Naive thymus-derived CD8-positive, alpha-beta T cell (primary cell): ENCODE measurements at regions not wholly inside any gene's neighbourhood (a gene's known extent, or its start where the extent isn't known, plus 50 kb on each side); places are given as distances from the start of the nearest gene placed in this dataset.

Source experiments
- ATAC-seq, 2 donors: fragments of 150-1000 bp; cut with Tn5 transposase in 1 of 2; sonication (Bioruptor Pico), chemical (Tn5 transposase) in 1 of 2; 1 replicate in 1 of 2; 2 replicates in 1 of 2; pipeline ENCODE4 v1.10.0; 2021; ENCODE audit warnings: mild to moderate bottlenecking in 2 of 2, moderate library complexity in 2 of 2
- POLR2A ChIA-PET: fragments of 350-600 bp; sonication (Branson Sonifier 250); formaldehyde crosslinking; loops from one replicate; lab custom pipeline; 2021; ENCODE audit warnings: antibody characterized with exemption; lab: Charles Lee
- DNase-seq, 10 donors: peaks; one replicate each; pipeline versions ENCODE4 v3.0.0 to v3.0.0-alpha.2; 2020 to 2022
- H3K27ac Mint-ChIP-seq, 10 donors: one replicate each; pipeline ENCODE4 v1.8.0; 2020 to 2022; ENCODE audit warnings: mild to moderate bottlenecking in 10 of 10, mixed read lengths in 10 of 10, moderate library complexity in 4 of 10, inconsistent platforms in 1 of 10
- H3K27me3 Mint-ChIP-seq, 5 donors: one replicate each; pipeline ENCODE4 v1.8.0; 2021 to 2022; ENCODE audit warnings: mixed read lengths in 5 of 5
- H3K36me3 Mint-ChIP-seq, 3 donors: one replicate each; pipeline ENCODE4 v1.8.0; 2020 to 2022; ENCODE audit warnings: mixed read lengths in 3 of 3, mild to moderate bottlenecking in 2 of 3, inconsistent platforms in 1 of 3
- H3K4me1 Mint-ChIP-seq, 4 donors: one replicate each; pipeline ENCODE4 v1.8.0; 2021 to 2022; ENCODE audit warnings: mixed read lengths in 4 of 4
- H3K4me3 Mint-ChIP-seq, 10 donors: one replicate each; pipeline ENCODE4 v1.8.0; 2020 to 2022; ENCODE audit warnings: mild to moderate bottlenecking in 10 of 10, mixed read lengths in 10 of 10, moderate library complexity in 6 of 10, inconsistent platforms in 1 of 10
- H3K9me3 Mint-ChIP-seq, 9 donors: one replicate each; pipeline ENCODE4 v1.8.0; 2020 to 2022; ENCODE audit warnings: mixed read lengths in 9 of 9, mild to moderate bottlenecking in 3 of 9, inconsistent platforms in 1 of 9, moderate library complexity in 1 of 9

- ATAC-seq (no peak), DNase-seq (no peak)
- Mint-ChIP-seq H3K27me3 (peaks cover 0 to 3% (median 0%) of the 10 kb centered on the region in 5 donors), H3K36me3 (peaks cover 0 to 4% (median 0%) of the 10 kb centered on the region in 3 donors), H3K4me3 (no peak overlapping the region), H3K9me3 (peaks cover 0 to 24% (median 2%) of the 10 kb centered on the region in 9 donors), H3K4me1 (no peaks in the 10 kb centered on the region), H3K27ac (no peak overlapping the region)
- POLR2A ChIA-PET = no interaction called here
These were observed 172.0 kb upstream of the SOX9 start for GRCh38 chr17:71948703-71949422.

GRCh38 chr17:71959154-71959553 lies 161.7 kb upstream of the SOX9 start:
- DNase-seq (no peak), ATAC-seq (no peak)
- Mint-ChIP-seq H3K9me3 (peaks cover 1 to 19% (median 11%) of the 10 kb centered on the region in 9 donors), H3K36me3 (peaks cover 0 to 4% (median 0%) of the 10 kb centered on the region in 3 donors), H3K4me3 (no peak overlapping the region), H3K27ac (no peak overlapping the region), H3K4me1 (no peaks in the 10 kb centered on the region), H3K27me3 (peaks cover 0 to 6% (median 2%) of the 10 kb centered on the region in 5 donors)
- POLR2A ChIA-PET = no interaction called here

DNA sequence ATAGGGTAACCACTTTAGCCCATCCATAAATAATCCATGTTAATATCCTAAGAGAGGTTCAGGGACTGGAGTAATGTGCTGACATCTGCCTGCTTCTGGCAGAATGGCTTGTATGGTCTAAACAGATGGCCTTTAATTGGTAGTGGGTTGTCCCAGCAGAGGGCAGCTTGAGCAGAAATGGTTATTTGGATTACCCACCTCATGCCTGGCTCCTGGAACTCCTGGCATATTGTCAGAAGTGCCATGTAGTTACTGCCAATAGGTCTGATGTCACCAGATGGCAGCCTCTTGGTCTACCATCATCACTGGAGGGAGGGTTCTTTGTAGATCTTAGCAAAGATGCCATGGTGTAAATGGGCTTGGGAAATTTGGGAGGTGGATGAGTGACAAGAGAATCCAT lies 157.5 kb upstream of the SOX9 start:
- H3K27me3 Mint-ChIP-seq = peaks cover 0 to 2% (median 0%) of the 10 kb centered on the region in 5 donors
- H3K4me3 Mint-ChIP-seq = no peak overlapping the region
- DNase-seq (no peak), ATAC-seq (no peak)
- POLR2A ChIA-PET = no interaction called here
- H3K9me3 Mint-ChIP-seq = peaks cover 0 to 13% (median 3%) of the 10 kb centered on the region in 9 donors
- H3K36me3 Mint-ChIP-seq = no peaks in the 10 kb centered on the region
- H3K27ac Mint-ChIP-seq = no peak overlapping the region
- H3K4me1 Mint-ChIP-seq = no peaks in the 10 kb centered on the region

DNA sequence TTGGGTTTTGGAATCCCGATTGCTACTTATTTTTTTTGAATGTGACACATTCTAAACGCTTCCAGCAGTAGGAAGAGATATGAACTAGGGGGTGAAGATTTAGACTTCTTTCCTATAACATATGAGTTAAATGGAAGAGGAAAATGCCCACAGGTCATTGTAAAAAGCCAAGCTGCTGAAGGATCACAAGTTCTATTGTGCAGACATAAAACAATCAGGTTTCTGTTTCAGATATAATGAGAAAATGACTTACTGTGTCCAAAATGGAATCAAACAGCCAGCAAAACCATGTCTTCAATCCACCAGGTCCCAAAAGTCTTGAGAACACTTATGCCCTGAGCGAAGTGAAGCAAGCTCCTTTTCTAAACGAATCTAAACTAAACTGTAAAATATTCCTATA lies 157.0 kb upstream of the SOX9 start:
- Mint-ChIP-seq H3K27me3 (peaks cover 0 to 2% (median 0%) of the 10 kb centered on the region in 5 donors), H3K4me3 (no peak overlapping the region), H3K27ac (no peak overlapping the region), H3K9me3 (peaks cover 0 to 13% (median 3%) of the 10 kb centered on the region in 9 donors), H3K36me3 (no peaks in the 10 kb centered on the region), H3K4me1 (no peaks in the 10 kb centered on the region)
- POLR2A ChIA-PET = no interaction called here
- DNase-seq (no peak), ATAC-seq (no peak)

DNA sequence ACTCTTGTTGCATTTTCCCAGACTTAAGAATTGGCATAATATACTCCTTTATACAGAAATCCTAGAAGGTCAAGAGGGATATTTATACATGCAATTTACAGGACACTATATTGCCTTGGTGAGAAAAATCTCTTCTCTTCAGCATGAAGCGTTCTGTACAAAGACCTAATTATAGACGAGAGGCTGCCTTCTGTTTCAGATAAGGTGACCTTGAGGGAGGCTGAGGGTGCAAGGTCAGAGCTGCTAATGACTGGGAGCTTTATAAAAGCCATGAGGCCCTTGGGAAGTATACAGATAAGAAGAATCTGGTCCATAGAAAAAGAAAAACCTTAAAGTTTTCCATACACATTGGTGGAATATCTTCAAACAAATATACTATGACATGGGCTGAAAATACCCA lies 156.3 kb upstream of the SOX9 start:
- DNase-seq (no peak), ATAC-seq (no peak)
- Mint-ChIP-seq H3K27me3 (peaks cover 0 to 2% (median 0%) of the 10 kb centered on the region in 5 donors), H3K4me3 (no peak overlapping the region), H3K9me3 (peaks cover 0 to 8% (median 3%) of the 10 kb centered on the region in 9 donors), H3K36me3 (no peaks in the 10 kb centered on the region), H3K4me1 (no peaks in the 10 kb centered on the region), H3K27ac (no peak overlapping the region)
- POLR2A ChIA-PET = no interaction called here

GRCh38 chr17:71966055-71966454 lies 154.8 kb upstream of the SOX9 start:
- Mint-ChIP-seq H3K4me3 (no peak overlapping the region), H3K9me3 (peaks cover 0 to 3% (median 0%) of the 10 kb centered on the region in 9 donors), H3K36me3 (no peaks in the 10 kb centered on the region), H3K4me1 (no peaks in the 10 kb centered on the region), H3K27ac (no peak overlapping the region), H3K27me3 (peaks cover 0 to 2% (median 0%) of the 10 kb centered on the region in 5 donors)
- ATAC-seq = no peak
- POLR2A ChIA-PET = no interaction called here
- DNase-seq = no peak

- peaks cover 0 to 2% (median 0%) of the 10 kb centered on the region in 5 donors for H3K27me3 Mint-ChIP-seq
These were observed 154.1 kb upstream of the SOX9 start for GRCh38 chr17:71966459-71967313.

GRCh38 chr17:71969500-71969899 lies 151.3 kb upstream of the SOX9 start:
- Mint-ChIP-seq H3K4me3 (no peak overlapping the region), H3K27me3 (peaks cover 0 to 2% (median 0%) of the 10 kb centered on the region in 5 donors), H3K9me3 (peaks cover 0 to 3% (median 0%) of the 10 kb centered on the region in 9 donors), H3K4me1 (no peaks in the 10 kb centered on the region), H3K36me3 (no peaks in the 10 kb centered on the region), H3K27ac (no peak overlapping the region)
- POLR2A ChIA-PET = no interaction called here
- ATAC-seq (no peak), DNase-seq (no peak)

More at GRCh38 chr17:71966459-71967313, 154.1 kb upstream of the SOX9 start:
- POLR2A ChIA-PET = no interaction called here
- DNase-seq = no peak
- Mint-ChIP-seq H3K27ac (no peak overlapping the region), H3K36me3 (no peaks in the 10 kb centered on the region), H3K4me1 (no peaks in the 10 kb centered on the region), H3K4me3 (no peak overlapping the region), H3K9me3 (peaks cover 0 to 3% (median 0%) of the 10 kb centered on the region in 9 donors)
- ATAC-seq = no peak

GRCh38 chr17:71970312-71970711 lies 150.5 kb upstream of the SOX9 start:
- ATAC-seq (no peak), DNase-seq (no peak)
- peaks cover 0 to 3% (median 0%) of the 10 kb centered on the region in 9 donors for H3K9me3 Mint-ChIP-seq
- H3K4me3 Mint-ChIP-seq = no peak overlapping the region
- H3K27ac Mint-ChIP-seq = no peak overlapping the region
- H3K4me1 Mint-ChIP-seq = peaks cover 0 to 2% (median 0%) of the 10 kb centered on the region in 4 donors
- no peaks in the 10 kb centered on the region for H3K36me3 Mint-ChIP-seq
- POLR2A ChIA-PET = no interaction called here
- peaks cover 0 to 4% (median 2%) of the 10 kb centered on the region in 5 donors for H3K27me3 Mint-ChIP-seq

DNA sequence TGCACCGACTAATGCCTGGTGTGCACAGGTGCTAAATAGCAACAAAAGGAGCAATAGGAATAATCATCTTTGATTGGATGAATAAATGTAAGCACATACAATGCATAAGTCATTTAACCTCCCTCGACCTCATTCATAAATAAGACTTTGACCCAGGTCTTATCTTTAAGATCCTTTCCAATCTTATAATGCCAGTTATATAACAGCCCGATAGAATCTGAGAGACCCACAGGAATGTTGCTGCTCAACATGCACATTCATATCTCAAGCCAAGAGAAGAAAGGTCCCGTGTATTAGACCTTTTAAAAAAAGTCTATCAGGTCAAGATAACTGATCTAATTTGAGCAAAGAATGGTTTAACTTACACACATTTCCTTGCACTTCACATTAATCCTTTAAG lies 146.8 kb upstream of the SOX9 start:
- peaks cover 0 to 4% (median under 1%) of the 10 kb centered on the region in 4 donors for H3K4me1 Mint-ChIP-seq
- H3K4me3 Mint-ChIP-seq = no peak overlapping the region
- ATAC-seq = no peak
- POLR2A ChIA-PET = no interaction called here
- no peak for DNase-seq
- H3K36me3 Mint-ChIP-seq = peaks cover 0 to 4% (median 0%) of the 10 kb centered on the region in 3 donors
- H3K27ac Mint-ChIP-seq = no peak overlapping the region
- H3K9me3 Mint-ChIP-seq = peaks cover 0 to 8% (median 4%) of the 10 kb centered on the region in 9 donors
- peaks cover 0 to 4% (median 2%) of the 10 kb centered on the region in 5 donors for H3K27me3 Mint-ChIP-seq

DNA sequence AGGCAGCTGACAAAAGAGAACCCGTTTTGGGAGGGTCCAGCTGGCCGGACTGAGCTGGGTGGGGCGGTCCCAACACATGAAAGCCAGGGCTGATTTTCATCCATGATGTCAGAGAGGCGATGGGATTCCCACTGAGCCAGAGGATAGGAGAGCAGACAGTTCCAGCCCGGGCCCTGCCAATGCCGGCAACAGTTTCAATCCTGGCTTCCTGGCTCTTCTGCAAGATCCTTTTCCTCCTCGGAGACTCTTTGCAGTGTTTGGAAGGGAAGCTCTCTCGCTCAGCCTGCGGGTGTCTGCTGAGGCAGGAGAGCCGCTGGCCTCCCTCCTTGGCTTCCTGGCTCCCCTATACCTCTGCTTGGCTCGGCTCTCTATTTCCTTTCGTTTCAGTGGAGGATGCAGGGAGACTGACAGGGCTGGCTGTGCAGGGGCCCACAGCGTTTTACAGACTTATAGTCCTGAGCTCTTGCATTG lies 145.5 kb upstream of the SOX9 start:
- no peak overlapping the region for H3K27ac Mint-ChIP-seq
- H3K9me3 Mint-ChIP-seq = peaks cover 0 to 9% (median 4%) of the 10 kb centered on the region in 9 donors
- H3K27me3 Mint-ChIP-seq = peaks cover 0 to 4% (median 2%) of the 10 kb centered on the region in 5 donors
- POLR2A ChIA-PET = no interaction called here
- H3K4me1 Mint-ChIP-seq = peaks cover 0 to 4% (median under 1%) of the 10 kb centered on the region in 4 donors
- ATAC-seq (no peak), DNase-seq (no peak)
- peak overlapping the region in 5 of 10 donors; percentile 16 to 45 (median 24) for H3K4me3 Mint-ChIP-seq
- peaks cover 0 to 4% (median 0%) of the 10 kb centered on the region in 3 donors for H3K36me3 Mint-ChIP-seq

DNA sequence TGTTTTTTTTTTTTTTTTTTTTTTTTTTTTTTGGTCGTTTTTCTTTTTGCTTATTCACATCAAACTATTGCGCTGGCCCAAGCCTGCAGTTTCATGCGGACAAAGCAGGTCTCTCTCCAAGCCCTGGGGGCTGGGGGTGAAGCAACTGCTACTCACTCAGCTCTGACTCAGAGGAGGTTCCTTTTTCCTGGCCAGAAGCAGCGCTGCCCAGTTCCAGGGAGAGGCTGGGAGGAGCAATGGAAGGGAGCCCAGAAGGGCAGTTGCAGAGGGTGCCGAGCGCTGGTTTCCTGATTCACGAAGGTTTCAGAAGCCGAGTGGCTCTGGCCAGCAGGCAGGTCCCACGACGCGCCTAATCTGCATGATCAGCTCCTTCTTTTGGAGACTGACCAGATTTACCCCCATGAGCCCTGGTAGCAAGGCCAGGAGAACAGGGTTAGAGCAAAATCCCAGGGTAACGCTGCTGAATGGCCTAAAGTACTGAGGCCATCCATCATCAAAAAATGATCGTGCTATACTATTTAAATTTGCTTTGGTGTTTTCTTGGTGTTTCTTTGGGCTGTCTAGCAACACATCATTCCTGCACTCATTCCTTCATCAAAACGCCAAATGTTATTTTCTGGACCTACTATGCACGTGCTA lies 144.7 kb upstream of the SOX9 start:
- POLR2A ChIA-PET = no interaction called here
- ATAC-seq (no peak), DNase-seq (no peak)
- Mint-ChIP-seq H3K27ac (no peak overlapping the region), H3K4me3 (no peak overlapping the region), H3K4me1 (peaks cover 0 to 4% (median under 1%) of the 10 kb centered on the region in 4 donors), H3K9me3 (peaks cover 0 to 14% (median 6%) of the 10 kb centered on the region in 9 donors), H3K36me3 (peaks cover 0 to 4% (median 0%) of the 10 kb centered on the region in 3 donors), H3K27me3 (peaks cover 0 to 4% (median 2%) of the 10 kb centered on the region in 5 donors)
